SK-N-MC (cell line): ENCODE measurements at regions not wholly inside any gene's neighbourhood (a gene's known extent, or its start where the extent isn't known, plus 50 kb on each side); places are given as distances from the start of the nearest gene placed in this dataset.

Experiments
- EZH2 ChIP-seq: fragments of 200-600 bp; sonication (generic); IDR thresholded peaks from one replicate; pipeline ENCODE4 v1.6.1; 2017; ENCODE audit warnings: antibody characterized with exemption
- POLR2AphosphoS5 ChIP-seq: IDR thresholded peaks from 2 replicates; pipeline ENCODE4 v1.6.1; 2012; ENCODE audit warnings: mild to moderate bottlenecking, low read depth, low read length, borderline replicate concordance

DNA sequence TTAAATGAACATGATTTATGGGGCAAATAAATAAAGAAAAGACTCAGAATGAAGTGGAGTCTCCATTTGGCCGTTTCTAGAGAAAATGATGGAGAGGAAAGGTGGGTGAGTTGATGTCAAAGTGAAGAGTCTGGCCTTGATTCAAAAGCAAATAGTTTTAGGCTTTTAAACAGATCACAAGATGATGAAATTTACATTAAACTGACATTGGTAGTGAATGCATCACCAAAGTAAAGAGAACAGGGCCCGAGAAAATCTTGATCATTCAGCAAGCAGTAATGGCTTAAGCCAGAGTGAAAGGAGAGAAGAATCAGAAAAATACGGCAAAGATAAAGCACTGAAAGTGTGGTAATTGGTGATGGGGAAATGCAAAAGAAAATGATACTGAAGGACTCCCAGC lies 460.0 kb upstream of the SGCD start:
- TF ChIP-seq POLR2AphosphoS5 = no peak
- no peak for TF ChIP-seq EZH2
